Neural cell (in vitro differentiated cells): ENCODE measurements at regions not wholly inside any gene's neighbourhood (a gene's known extent, or its start where the extent isn't known, plus 50 kb on each side); places are given as distances from the start of the nearest gene placed in this dataset.
"Not testable (repeated sequence)": the region's sequence is repeated elsewhere in the genome, so short reads cannot be mapped to it uniquely, and the experiment has no call there.

Source experiments
- H2AFZ ChIP-seq: fragments of 200-600, 300-800 bp; sonication (generic), shearing (Covaris generic); 2 replicates; pipeline ENCODE4 v1.6.0; 2014; ENCODE audit warnings: low read depth, mild to moderate bottlenecking, antibody characterized with exemption, low read length, moderate library complexity
- H3F3A ChIP-seq: fragments of 200-600 bp; shearing (Covaris generic); 2 replicates; pipeline ENCODE4 v1.6.1; 2016; ENCODE audit warnings: mild to moderate bottlenecking, moderate library complexity, mixed read lengths, antibody characterized with exemption, low read length; ENCODE audit not compliant: insufficient read depth, poor library complexity, severe bottlenecking
- H3K27ac ChIP-seq: fragments of 200-600, 300-800 bp; sonication (generic), shearing (Covaris generic); 2 replicates; pipeline ENCODE4 v1.5.1; 2014; ENCODE audit warnings: mild to moderate bottlenecking, low read length, moderate library complexity
- H3K27me3 ChIP-seq: fragments of 300-800, 200-600 bp; sonication (generic), shearing (Covaris generic); 2 replicates; pipeline ENCODE4 v1.6.0; 2014; ENCODE audit warnings: mild to moderate bottlenecking, low read depth, low read length, moderate library complexity; ENCODE audit not compliant: insufficient read depth
- H3K36me3 ChIP-seq: fragments of 300-800, 200-600 bp; sonication (generic), shearing (Covaris generic); 2 replicates; pipeline ENCODE4 v1.5.1; 2014; ENCODE audit warnings: mild to moderate bottlenecking, antibody characterized with exemption, low read length, moderate library complexity; ENCODE audit not compliant: insufficient read depth
- H3K4me2 ChIP-seq: fragments of 300-800, 200-600 bp; sonication (generic), shearing (Covaris generic); 2 replicates; pipeline ENCODE4 v1.6.0; 2014; ENCODE audit warnings: mild to moderate bottlenecking, low read length
- H3K4me3 ChIP-seq: fragments of 300-800, 200-600 bp; sonication (generic), shearing (Covaris generic); 2 replicates; pipeline ENCODE4 v1.5.1; 2014; ENCODE audit warnings: mild to moderate bottlenecking, low read length, moderate library complexity
- H3K79me2 ChIP-seq: fragments of 200-600 bp; shearing (Covaris generic); replicated peaks from 2 replicates; pipeline ENCODE4 v1.6.0; 2014; ENCODE audit warnings: mild to moderate bottlenecking, low read length, moderate library complexity; ENCODE audit not compliant: insufficient read depth
- H3K9ac ChIP-seq: fragments of 300-800, 200-600 bp; sonication (generic), shearing (Covaris generic); 2 replicates; pipeline ENCODE4 v1.6.1; 2016; ENCODE audit warnings: mild to moderate bottlenecking, low read length, mixed read lengths
- H3K9me2 ChIP-seq: fragments of 200-600 bp; shearing (Covaris generic); 2 replicates; pipeline ENCODE4 v1.6.1; 2016; ENCODE audit warnings: mild to moderate bottlenecking, low read length, mixed read lengths; ENCODE audit not compliant: insufficient read depth
- H3K9me3 ChIP-seq: fragments of 200-600, 300-800 bp; sonication (generic), shearing (Covaris generic); 2 replicates; pipeline ENCODE4 v1.6.1; 2016; ENCODE audit warnings: mild to moderate bottlenecking, mixed run types, low read length, moderate library complexity, mixed read lengths
- H4K20me1 ChIP-seq: fragments of 200-600 bp; shearing (Covaris generic); 2 replicates; pipeline ENCODE4 v1.6.1; 2016; ENCODE audit warnings: mild to moderate bottlenecking, mixed run types; ENCODE audit not compliant: insufficient read depth
- CTCF ChIP-seq: fragments of 450-650 bp; IDR thresholded peaks from 2 replicates; pipeline ENCODE4 v1.5.1; 2014; ENCODE audit warnings: antibody characterized with exemption, mild to moderate bottlenecking, moderate library complexity; ENCODE audit not compliant: poor library complexity, severe bottlenecking
- EP300 ChIP-seq: fragments of 450-650 bp; conservative IDR thresholded peaks from 2 replicates; pipeline ENCODE4 v1.6.1; 2014; ENCODE audit warnings: antibody characterized with exemption, mild to moderate bottlenecking, moderate library complexity; ENCODE audit not compliant: poor library complexity, severe bottlenecking
- EZH2 ChIP-seq: fragments of 200-600, 300-800 bp; shearing (Covaris generic), sonication (generic); IDR thresholded peaks from 2 replicates; pipeline ENCODE4 v1.6.1; 2014; ENCODE audit warnings: antibody characterized with exemption, low read length, borderline replicate concordance, mild to moderate bottlenecking; ENCODE audit not compliant: insufficient read depth, poor library complexity, severe bottlenecking
- MXI1 ChIP-seq: fragments of 450-650 bp; conservative IDR thresholded peaks from 2 replicates; pipeline ENCODE4 v1.6.1; 2014; ENCODE audit warnings: antibody characterized with exemption, mild to moderate bottlenecking; ENCODE audit not compliant: poor library complexity, severe bottlenecking
- POLR2AphosphoS5 ChIP-seq: IDR thresholded peaks from 2 replicates; pipeline ENCODE4 v1.6.1; 2012
- RAD21 ChIP-seq: fragments of 450-650 bp; conservative IDR thresholded peaks from 2 replicates; pipeline ENCODE4 v1.6.1; 2014; ENCODE audit warnings: antibody characterized with exemption, mild to moderate bottlenecking, moderate library complexity
- REST ChIP-seq: IDR thresholded peaks from 2 replicates; pipeline ENCODE4 v1.6.1; 2012; ENCODE audit warnings: borderline replicate concordance
- SMC3 ChIP-seq: fragments of 450-650 bp; conservative IDR thresholded peaks from 2 replicates; pipeline ENCODE4 v1.6.1; 2014; ENCODE audit warnings: antibody characterized with exemption, mild to moderate bottlenecking, moderate library complexity; ENCODE audit not compliant: poor library complexity
- TAF1 ChIP-seq: IDR thresholded peaks from 2 replicates; pipeline ENCODE4 v1.6.1; 2012; ENCODE audit warnings: low read depth

DNA sequence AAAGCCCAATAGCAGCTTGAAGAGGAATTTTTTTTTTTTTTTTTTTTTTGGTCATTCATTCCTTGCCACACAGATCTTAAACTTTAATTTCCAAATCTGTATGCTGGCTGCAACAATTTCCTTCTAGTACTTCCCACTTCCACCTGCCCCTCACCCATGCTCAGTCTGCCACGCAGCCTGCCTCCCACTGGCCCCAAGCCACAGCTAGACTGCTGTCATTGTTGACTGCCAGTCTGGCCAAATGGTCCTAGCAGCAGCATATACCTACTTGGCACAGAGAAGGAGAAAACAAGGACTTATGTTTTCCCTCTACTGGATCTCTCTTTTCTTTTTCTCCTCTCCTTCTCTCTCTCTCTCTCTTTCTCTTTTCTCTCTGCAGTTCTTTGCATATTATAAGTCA lies 118.3 kb upstream of the HEY2 start:
- TF ChIP-seq EP300 (no peak), SMC3 (no peak), MXI1 (no peak), REST (no peak), CTCF (no peak), TAF1 (no peak), EZH2 (no peak), POLR2AphosphoS5 (no peak), RAD21 (no peak)
- Histone ChIP-seq H3F3A (no peaks in the 10 kb centered on the region), H3K27ac (no peak overlapping the region), H3K27me3 (no peaks in the 10 kb centered on the region), H4K20me1 (no peaks in the 10 kb centered on the region), H3K4me2 (no peak overlapping the region), H2AFZ (no peak overlapping the region), H3K36me3 (no peaks in the 10 kb centered on the region), H3K9me2 (no peaks in the 10 kb centered on the region), H3K79me2 (no peaks in the 10 kb centered on the region), H3K9ac (no peak overlapping the region), H3K9me3 (no peaks in the 10 kb centered on the region), H3K4me3 (no peak overlapping the region)

- H3F3A ChIP-seq, H3K27me3 ChIP-seq, H3K4me3 ChIP-seq, H3K9ac ChIP-seq, H3K36me3 ChIP-seq, H2AFZ ChIP-seq, H3K9me2 ChIP-seq, H3K79me2 ChIP-seq, H3K9me3 ChIP-seq, H3K4me2 ChIP-seq, H4K20me1 ChIP-seq, H3K27ac ChIP-seq: not testable (repeated sequence)
These were observed 113.4 kb upstream of the HEY2 start for GRCh38 chr6:125636011-125636410.

GRCh38 chr6:125636671-125637070 lies 112.8 kb upstream of the HEY2 start:
- H3K9me2 ChIP-seq = no peaks in the 10 kb centered on the region

More at GRCh38 chr6:125636671-125637070, 112.8 kb upstream of the HEY2 start:
- Histone ChIP-seq H3K36me3 (no peaks in the 10 kb centered on the region), H3K4me3 (no peak overlapping the region), H3K9ac (no peak overlapping the region), H3K27me3 (no peaks in the 10 kb centered on the region), H3K9me3 (no peaks in the 10 kb centered on the region), H3K4me2 (no peak overlapping the region), H4K20me1 (no peaks in the 10 kb centered on the region), H3F3A (no peaks in the 10 kb centered on the region), H3K79me2 (no peaks in the 10 kb centered on the region), H2AFZ (no peak overlapping the region), H3K27ac (no peak overlapping the region)
- TF ChIP-seq POLR2AphosphoS5 = no peak
- TF ChIP-seq TAF1 = no peak
- TF ChIP-seq SMC3 = no peak
- TF ChIP-seq RAD21 = no peak
- TF ChIP-seq REST = no peak
- TF ChIP-seq EP300 = no peak
- TF ChIP-seq MXI1 = no peak
- no peak for TF ChIP-seq CTCF
- no peak for TF ChIP-seq EZH2
